AG04450 (cell line): ENCODE measurements at regions not wholly inside any gene's neighbourhood (a gene's known extent, or its start where the extent isn't known, plus 50 kb on each side); places are given as distances from the start of the nearest gene placed in this dataset.

Source experiments
- CTCF ChIA-PET: fragments of 300-600, 350-600 bp; formaldehyde crosslinking; extraction: SDS; loops from one replicate; lab custom pipeline; 2022; ENCODE audit warnings: antibody characterized with exemption, inconsistent platforms; lab: Charles Lee
- POLR2A ChIA-PET: fragments of 350-600 bp; formaldehyde crosslinking; extraction: SDS; loops from one replicate; lab custom pipeline; 2021; ENCODE audit warnings: antibody characterized with exemption, inconsistent platforms; lab: Yijun Ruan, JAX
- DNase-seq: peaks from one replicate; pipeline ENCODE4 v3.0.0-alpha.2; 2011; ENCODE audit warnings: low read depth, low spot score
- H3K27ac ChIP-seq: one replicate; pipeline ENCODE4 v1.5.1; 2012; ENCODE audit warnings: low read depth, low read length, control low read depth
- H3K27me3 ChIP-seq: one replicate; pipeline ENCODE4 v1.6.0; 2012; ENCODE audit warnings: low read length; ENCODE audit not compliant: control insufficient read depth, insufficient read depth
- H3K4me3 ChIP-seq: 2 replicates; pipeline ENCODE4 v1.5.1; 2011; ENCODE audit warnings: mild to moderate bottlenecking, low read depth, low read length, control low read depth
- H3K9me3 ChIP-seq: 2 replicates; pipeline ENCODE4 v1.5.1; 2012; ENCODE audit warnings: low read length; ENCODE audit not compliant: control insufficient read depth, insufficient read depth
- CTCF ChIP-seq: IDR thresholded peaks from 2 replicates; pipeline ENCODE4 v1.5.1; 2011; ENCODE audit warnings: low read depth, low read length, control low read depth, inconsistent platforms

GRCh38 chr1:82947278-82947677 is 1051.7 kb downstream of the TTLL7 start:
- H3K27me3 ChIP-seq: no peaks in the 10 kb centered on the region
- H3K9me3 ChIP-seq: no peaks in the 10 kb centered on the region
- no peak overlapping the region for H3K27ac ChIP-seq
- no peak for TF ChIP-seq CTCF
- no peak overlapping the region for H3K4me3 ChIP-seq
- POLR2A ChIA-PET: no interaction called here
- CTCF ChIA-PET: no interaction called here
- DNase-seq: no peak

DNA sequence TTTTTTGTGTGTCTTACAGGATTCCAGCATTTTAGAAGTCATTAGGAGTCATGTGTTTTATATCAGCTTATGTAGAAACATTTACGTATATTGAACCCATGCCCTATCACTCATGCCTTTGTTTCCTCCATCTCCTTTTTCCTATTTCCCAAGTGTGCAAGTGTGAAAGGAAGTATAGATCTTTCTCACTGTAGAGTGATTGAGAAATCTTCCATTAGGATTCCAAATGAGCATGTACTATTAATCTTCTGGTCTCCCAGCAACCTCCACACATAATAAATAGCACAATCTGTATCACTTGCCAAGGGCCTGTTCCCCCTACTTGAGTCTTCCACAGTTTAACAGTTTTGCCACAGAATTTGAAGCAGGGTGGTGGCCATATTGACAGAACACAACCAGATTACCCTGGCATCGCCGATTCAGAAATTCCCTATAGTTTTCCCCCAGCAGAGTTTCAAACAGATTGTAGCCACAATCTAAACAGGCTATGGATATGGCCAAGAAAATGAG is 1052.8 kb downstream of the TTLL7 start:
- H3K27me3 ChIP-seq: no peaks in the 10 kb centered on the region
- TF ChIP-seq CTCF: no peak
- H3K4me3 ChIP-seq: no peak overlapping the region
- CTCF ChIA-PET: no interaction called here
- no peaks in the 10 kb centered on the region for H3K9me3 ChIP-seq
- no peak for DNase-seq
- no peak overlapping the region for H3K27ac ChIP-seq
- POLR2A ChIA-PET: no interaction called here

GRCh38 chr1:82944822-82945221 is 1054.1 kb downstream of the TTLL7 start:
- POLR2A ChIA-PET: no interaction called here
- DNase-seq: no peak
- TF ChIP-seq CTCF: no peak
- no peaks in the 10 kb centered on the region for H3K9me3 ChIP-seq
- H3K27me3 ChIP-seq: no peaks in the 10 kb centered on the region
- CTCF ChIA-PET: no interaction called here
- no peak overlapping the region for H3K4me3 ChIP-seq
- no peak overlapping the region for H3K27ac ChIP-seq

DNA sequence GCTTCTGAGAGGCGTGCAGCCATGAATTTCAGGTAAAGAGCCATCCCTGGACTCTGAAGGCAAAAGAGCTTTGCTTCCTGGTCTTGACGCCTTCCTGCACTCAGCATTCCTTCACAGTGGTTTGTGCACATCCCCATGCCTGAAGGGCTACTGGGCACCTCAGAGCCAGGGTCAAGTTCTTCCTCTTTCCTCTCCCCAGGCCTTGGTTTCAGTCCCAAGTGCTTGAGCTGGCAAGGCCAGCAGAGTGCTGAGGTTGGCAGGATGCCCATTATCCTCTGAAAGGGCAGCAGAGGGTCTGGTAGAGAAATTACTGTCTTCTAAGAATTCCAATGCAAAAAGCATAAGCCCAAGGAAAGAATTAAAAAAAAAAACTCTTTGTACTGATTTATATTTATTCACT is 1064.9 kb downstream of the TTLL7 start:
- CTCF ChIA-PET: no interaction called here
- H3K4me3 ChIP-seq: no peak overlapping the region
- H3K9me3 ChIP-seq: no peaks in the 10 kb centered on the region
- no peak for TF ChIP-seq CTCF
- H3K27ac ChIP-seq: no peak overlapping the region
- no peaks in the 10 kb centered on the region for H3K27me3 ChIP-seq
- DNase-seq: no peak
- POLR2A ChIA-PET: no interaction called here

DNA sequence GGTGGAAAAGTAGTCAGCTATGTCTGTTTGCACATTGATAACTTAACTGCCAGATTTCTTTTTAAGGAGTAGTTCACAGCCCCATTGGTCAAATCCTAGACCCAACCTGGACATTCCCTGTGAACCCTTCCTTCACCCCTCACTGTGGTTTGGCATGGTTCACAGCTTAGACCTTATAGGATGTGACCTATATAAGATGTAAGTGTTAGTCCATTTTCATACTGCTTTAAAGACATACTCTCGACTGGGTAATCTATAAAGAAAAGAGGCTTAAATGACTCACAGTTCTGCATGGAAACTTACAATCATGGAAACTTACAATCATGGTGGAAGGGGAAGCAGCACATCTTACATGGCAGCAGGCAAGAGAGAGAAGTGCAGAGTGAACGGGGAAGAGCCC is 1066.2 kb downstream of the TTLL7 start:
- no peaks in the 10 kb centered on the region for H3K27me3 ChIP-seq
- H3K4me3 ChIP-seq: no peak overlapping the region
- no peak overlapping the region for H3K27ac ChIP-seq
- H3K9me3 ChIP-seq: no peaks in the 10 kb centered on the region
- TF ChIP-seq CTCF: no peak
- no peak for DNase-seq
- POLR2A ChIA-PET: no interaction called here
- CTCF ChIA-PET: no interaction called here
